Liver (tissue), 3 donors: ENCODE measurements at regions not wholly inside any gene's neighbourhood (a gene's known extent, or its start where the extent isn't known, plus 50 kb on each side); places are given as distances from the start of the nearest gene placed in this dataset.

ENCODE experiments used
- ATF3 ChIP-seq: IDR thresholded peaks from 2 replicates; pipeline ENCODE4 v1.6.1; 2016; ENCODE audit warnings: antibody characterized with exemption
- FOXA1 ChIP-seq: IDR thresholded peaks from 2 replicates; pipeline ENCODE4 v1.6.1; 2016; ENCODE audit warnings: antibody characterized with exemption
- JUND ChIP-seq, 2 donors: IDR thresholded peaks; 2 replicates each; pipeline ENCODE4 v1.6.1; 2016; ENCODE audit warnings: antibody characterized with exemption in 2 of 2
- RAD21 ChIP-seq, 2 donors: IDR thresholded peaks; 2 replicates each; pipeline ENCODE4 v1.6.1; 2016; ENCODE audit warnings: antibody characterized with exemption in 2 of 2, mild to moderate bottlenecking in 2 of 2
- TF ChIP-seq, protein P1 (sequence below): fragments of 150-350 bp; IDR thresholded peaks from 2 replicates; pipeline ENCODE4 v1.5.1; 2017; ENCODE audit warnings: improper control_type of control experiment, low read depth, low read length; ENCODE audit not compliant: missing input control
- TF ChIP-seq, protein P2 (sequence below): IDR thresholded peaks from 2 replicates; pipeline ENCODE4 v1.6.1; 2016; ENCODE audit warnings: antibody characterized with exemption
- TF ChIP-seq, protein P3 (sequence below): IDR thresholded peaks from 2 replicates; pipeline ENCODE4 v1.6.1; 2016; ENCODE audit warnings: antibody characterized with exemption, mild to moderate bottlenecking
- donor health status: healthy.
- donor health status: healthy.

- TF ChIP-seq, protein P1, sequence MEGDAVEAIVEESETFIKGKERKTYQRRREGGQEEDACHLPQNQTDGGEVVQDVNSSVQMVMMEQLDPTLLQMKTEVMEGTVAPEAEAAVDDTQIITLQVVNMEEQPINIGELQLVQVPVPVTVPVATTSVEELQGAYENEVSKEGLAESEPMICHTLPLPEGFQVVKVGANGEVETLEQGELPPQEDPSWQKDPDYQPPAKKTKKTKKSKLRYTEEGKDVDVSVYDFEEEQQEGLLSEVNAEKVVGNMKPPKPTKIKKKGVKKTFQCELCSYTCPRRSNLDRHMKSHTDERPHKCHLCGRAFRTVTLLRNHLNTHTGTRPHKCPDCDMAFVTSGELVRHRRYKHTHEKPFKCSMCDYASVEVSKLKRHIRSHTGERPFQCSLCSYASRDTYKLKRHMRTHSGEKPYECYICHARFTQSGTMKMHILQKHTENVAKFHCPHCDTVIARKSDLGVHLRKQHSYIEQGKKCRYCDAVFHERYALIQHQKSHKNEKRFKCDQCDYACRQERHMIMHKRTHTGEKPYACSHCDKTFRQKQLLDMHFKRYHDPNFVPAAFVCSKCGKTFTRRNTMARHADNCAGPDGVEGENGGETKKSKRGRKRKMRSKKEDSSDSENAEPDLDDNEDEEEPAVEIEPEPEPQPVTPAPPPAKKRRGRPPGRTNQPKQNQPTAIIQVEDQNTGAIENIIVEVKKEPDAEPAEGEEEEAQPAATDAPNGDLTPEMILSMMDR: peak; percentile 97
- TF ChIP-seq, protein P2, sequence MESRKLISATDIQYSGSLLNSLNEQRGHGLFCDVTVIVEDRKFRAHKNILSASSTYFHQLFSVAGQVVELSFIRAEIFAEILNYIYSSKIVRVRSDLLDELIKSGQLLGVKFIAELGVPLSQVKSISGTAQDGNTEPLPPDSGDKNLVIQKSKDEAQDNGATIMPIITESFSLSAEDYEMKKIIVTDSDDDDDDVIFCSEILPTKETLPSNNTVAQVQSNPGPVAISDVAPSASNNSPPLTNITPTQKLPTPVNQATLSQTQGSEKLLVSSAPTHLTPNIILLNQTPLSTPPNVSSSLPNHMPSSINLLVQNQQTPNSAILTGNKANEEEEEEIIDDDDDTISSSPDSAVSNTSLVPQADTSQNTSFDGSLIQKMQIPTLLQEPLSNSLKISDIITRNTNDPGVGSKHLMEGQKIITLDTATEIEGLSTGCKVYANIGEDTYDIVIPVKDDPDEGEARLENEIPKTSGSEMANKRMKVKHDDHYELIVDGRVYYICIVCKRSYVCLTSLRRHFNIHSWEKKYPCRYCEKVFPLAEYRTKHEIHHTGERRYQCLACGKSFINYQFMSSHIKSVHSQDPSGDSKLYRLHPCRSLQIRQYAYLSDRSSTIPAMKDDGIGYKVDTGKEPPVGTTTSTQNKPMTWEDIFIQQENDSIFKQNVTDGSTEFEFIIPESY: no peak
- peak; percentile 100 for TF ChIP-seq RAD21 (IDR thresholded peaks at IDR 0.05)
- TF ChIP-seq, protein P3, sequence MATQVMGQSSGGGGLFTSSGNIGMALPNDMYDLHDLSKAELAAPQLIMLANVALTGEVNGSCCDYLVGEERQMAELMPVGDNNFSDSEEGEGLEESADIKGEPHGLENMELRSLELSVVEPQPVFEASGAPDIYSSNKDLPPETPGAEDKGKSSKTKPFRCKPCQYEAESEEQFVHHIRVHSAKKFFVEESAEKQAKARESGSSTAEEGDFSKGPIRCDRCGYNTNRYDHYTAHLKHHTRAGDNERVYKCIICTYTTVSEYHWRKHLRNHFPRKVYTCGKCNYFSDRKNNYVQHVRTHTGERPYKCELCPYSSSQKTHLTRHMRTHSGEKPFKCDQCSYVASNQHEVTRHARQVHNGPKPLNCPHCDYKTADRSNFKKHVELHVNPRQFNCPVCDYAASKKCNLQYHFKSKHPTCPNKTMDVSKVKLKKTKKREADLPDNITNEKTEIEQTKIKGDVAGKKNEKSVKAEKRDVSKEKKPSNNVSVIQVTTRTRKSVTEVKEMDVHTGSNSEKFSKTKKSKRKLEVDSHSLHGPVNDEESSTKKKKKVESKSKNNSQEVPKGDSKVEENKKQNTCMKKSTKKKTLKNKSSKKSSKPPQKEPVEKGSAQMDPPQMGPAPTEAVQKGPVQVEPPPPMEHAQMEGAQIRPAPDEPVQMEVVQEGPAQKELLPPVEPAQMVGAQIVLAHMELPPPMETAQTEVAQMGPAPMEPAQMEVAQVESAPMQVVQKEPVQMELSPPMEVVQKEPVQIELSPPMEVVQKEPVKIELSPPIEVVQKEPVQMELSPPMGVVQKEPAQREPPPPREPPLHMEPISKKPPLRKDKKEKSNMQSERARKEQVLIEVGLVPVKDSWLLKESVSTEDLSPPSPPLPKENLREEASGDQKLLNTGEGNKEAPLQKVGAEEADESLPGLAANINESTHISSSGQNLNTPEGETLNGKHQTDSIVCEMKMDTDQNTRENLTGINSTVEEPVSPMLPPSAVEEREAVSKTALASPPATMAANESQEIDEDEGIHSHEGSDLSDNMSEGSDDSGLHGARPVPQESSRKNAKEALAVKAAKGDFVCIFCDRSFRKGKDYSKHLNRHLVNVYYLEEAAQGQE: peak; percentile 24
- TF ChIP-seq ATF3: no peak
- no peak for TF ChIP-seq FOXA1
- TF ChIP-seq JUND (IDR thresholded peaks at IDR 0.05): peak in 1 of 2 donors; percentile 48
Measured at GRCh38 chr1:94335950-94336349, 82.2 kb upstream of the ABCD3 start.
